GM10266 (cell line): ENCODE measurements at regions not wholly inside any gene's neighbourhood (a gene's known extent, or its start where the extent isn't known, plus 50 kb on each side); places are given as distances from the start of the nearest gene placed in this dataset.

Experiments
- DNase-seq: peaks from one replicate; pipeline ENCODE4 v3.0.0; 2012; ENCODE audit errors: extremely low spot score
- CTCF ChIP-seq: IDR thresholded peaks from 2 replicates; pipeline ENCODE4 v1.5.1; 2012; ENCODE audit warnings: mild to moderate bottlenecking, low read depth; ENCODE audit not compliant: control insufficient read depth, insufficient read depth; ENCODE audit errors: missing control alignments

DNA sequence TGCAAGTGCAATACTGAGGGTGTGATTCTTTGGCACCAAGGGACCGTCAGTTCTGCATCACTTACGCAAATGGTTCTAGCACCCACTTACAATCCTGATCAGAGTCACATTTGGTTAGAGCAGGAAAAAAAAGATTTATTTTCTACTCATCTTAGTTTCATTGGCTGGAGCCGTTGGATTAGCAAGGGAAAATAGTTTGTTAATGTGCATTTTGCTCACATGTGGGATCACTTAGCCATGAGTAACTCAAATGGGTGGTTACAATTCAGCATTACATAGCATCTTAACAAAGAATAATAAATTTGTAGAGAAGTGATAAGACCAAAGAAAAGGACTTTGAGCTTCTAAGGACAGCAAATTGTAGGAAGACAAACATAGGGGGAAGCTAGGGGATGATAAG is 216.9 kb downstream of the AUH start:
- no peak for TF ChIP-seq CTCF
- DNase-seq: no peak

GRCh38 chr9:91145496-91145895 is 216.2 kb downstream of the AUH start:
- TF ChIP-seq CTCF: no peak
- DNase-seq: no peak

DNA sequence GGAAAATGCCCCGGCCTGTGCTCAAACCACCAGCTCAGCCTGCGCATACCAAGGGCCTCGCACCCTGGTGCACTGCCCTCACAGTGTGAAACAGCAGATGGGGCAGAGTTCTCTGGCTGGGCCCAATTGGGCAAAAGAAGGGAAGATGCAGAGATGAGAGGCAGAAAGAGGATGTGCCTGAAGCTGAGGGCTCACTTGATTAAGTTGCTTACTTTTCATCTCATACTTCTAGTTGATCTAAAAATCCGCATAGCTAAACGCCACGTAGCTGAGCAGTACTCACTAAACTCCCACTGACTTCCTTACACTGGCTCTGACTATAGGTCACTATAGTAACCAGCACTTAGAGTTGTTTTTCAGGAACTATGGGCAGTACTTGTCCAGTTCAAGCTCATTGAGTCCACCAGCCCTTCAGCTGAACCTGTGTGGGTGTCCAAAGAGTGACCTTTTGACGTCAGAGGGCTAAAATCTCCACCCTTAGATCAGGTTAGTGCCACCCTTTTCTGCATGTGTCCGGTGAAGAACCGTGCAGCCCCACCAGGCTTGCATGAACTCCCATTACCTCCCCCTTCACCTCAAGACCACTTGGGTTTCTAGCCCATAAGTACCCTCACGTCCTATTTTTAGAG is 215.2 kb downstream of the AUH start:
- no peak for TF ChIP-seq CTCF
- DNase-seq: no peak

GRCh38 chr9:91147079-91147708 is 214.5 kb downstream of the AUH start:
- TF ChIP-seq CTCF: no peak
- DNase-seq: no peak

DNA sequence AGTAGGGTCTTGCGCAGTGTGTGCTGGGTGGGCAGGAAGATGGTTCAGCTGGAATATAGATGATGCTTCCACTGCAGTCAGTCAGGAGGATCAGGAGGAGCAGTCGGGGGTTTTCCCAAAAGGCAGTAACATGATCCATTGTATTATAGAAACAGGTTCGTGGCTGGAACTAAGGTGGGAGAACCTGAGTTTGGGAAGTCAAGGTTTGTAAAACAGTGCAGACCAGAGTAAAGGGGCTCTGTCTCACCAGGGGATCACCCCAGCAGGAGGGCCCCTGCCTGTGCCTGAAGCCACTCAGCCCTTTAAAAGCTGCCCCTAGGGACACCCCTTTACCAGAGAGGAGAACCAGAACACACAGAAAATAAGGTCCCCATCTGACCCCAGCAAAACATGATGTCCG is 213.4 kb downstream of the AUH start:
- DNase-seq: peak; percentile 22
- no peak for TF ChIP-seq CTCF

GRCh38 chr9:91150273-91150997 is 211.3 kb downstream of the AUH start:
- no peak for TF ChIP-seq CTCF
- no peak for DNase-seq
